BJ (cell line): ENCODE measurements at regions not wholly inside any gene's neighbourhood (a gene's known extent, or its start where the extent isn't known, plus 50 kb on each side); places are given as distances from the start of the nearest gene placed in this dataset.

Experiments used
- CTCF ChIA-PET: fragments of 350-600 bp; formaldehyde crosslinking; extraction: SDS; loops from one replicate; lab custom pipeline; 2021; ENCODE audit warnings: antibody characterized with exemption, inconsistent platforms; lab: Yijun Ruan, JAX
- POLR2A ChIA-PET: fragments of 300-600 bp; sonication (Branson Sonifier 250); formaldehyde crosslinking; extraction: SDS; loops from one replicate; lab custom pipeline; 2021; ENCODE audit warnings: antibody characterized with exemption; lab: Charles Lee
- DNase-seq: peaks from one replicate; pipeline ENCODE4 v3.0.0-alpha.2; 2011; ENCODE audit warnings: low read depth
- H3K27me3 ChIP-seq: 2 replicates; pipeline ENCODE4 v1.6.0; 2011; ENCODE audit warnings: low read length; ENCODE audit not compliant: control insufficient read depth, insufficient read depth
- H3K36me3 ChIP-seq: 2 replicates; pipeline ENCODE4 v1.5.1; 2011; ENCODE audit warnings: low read length; ENCODE audit not compliant: control insufficient read depth, insufficient read depth
- H3K4me3 ChIP-seq: 2 replicates; pipeline ENCODE4 v1.5.1; 2011; ENCODE audit warnings: low read depth, mild to moderate bottlenecking, control low read depth, low read length
- CTCF ChIP-seq: IDR thresholded peaks from 2 replicates; pipeline ENCODE4 v1.5.1; 2011; ENCODE audit warnings: low read depth, mild to moderate bottlenecking, control low read depth, inconsistent platforms, low read length, moderate library complexity; ENCODE audit not compliant: insufficient read depth

- CTCF ChIA-PET, result no interaction called here
- POLR2A ChIA-PET, result no interaction called here
- Histone ChIP-seq H3K36me3 (no peaks in the 10 kb centered on the region), H3K4me3 (no peak overlapping the region), H3K27me3 (no peaks in the 10 kb centered on the region)
- no peak for TF ChIP-seq CTCF
- DNase-seq, result no peak
Observed at GRCh38 chr7:63092951-63093350, 905.7 kb upstream of the ZNF722 start.

DNA sequence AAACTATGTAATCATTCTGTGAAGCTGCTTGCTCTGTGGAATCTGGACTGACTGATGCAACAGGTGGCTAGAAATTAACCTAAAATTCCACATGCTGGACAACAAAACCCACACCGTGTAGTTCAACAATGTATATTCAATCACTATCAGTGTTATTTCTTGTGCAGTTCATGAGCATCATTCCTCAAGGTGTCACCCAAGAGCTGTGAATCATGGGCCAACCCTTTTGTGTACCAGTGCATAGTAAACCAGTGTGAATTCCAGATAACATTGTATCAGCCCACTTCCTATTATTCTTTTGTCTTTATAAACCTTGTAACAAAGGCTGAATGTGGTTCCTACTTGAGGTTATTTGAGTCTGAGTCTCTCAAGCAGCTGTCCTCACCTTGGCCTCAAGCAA, 905.2 kb upstream of the ZNF722 start:
- no peaks in the 10 kb centered on the region for H3K27me3 ChIP-seq
- H3K36me3 ChIP-seq, result no peaks in the 10 kb centered on the region
- CTCF ChIA-PET, result no interaction called here
- no peak for DNase-seq
- no peak overlapping the region for H3K4me3 ChIP-seq
- POLR2A ChIA-PET, result no interaction called here
- TF ChIP-seq CTCF, result no peak

- ChIA-PET POLR2A (no interaction called here), CTCF (no interaction called here)
- Histone ChIP-seq H3K27me3 (no peaks in the 10 kb centered on the region), H3K36me3 (no peaks in the 10 kb centered on the region), H3K4me3 (no peak overlapping the region)
- DNase-seq, result no peak
- TF ChIP-seq CTCF, result no peak
Observed at GRCh38 chr7:63096141-63096540, 902.5 kb upstream of the ZNF722 start.

DNA sequence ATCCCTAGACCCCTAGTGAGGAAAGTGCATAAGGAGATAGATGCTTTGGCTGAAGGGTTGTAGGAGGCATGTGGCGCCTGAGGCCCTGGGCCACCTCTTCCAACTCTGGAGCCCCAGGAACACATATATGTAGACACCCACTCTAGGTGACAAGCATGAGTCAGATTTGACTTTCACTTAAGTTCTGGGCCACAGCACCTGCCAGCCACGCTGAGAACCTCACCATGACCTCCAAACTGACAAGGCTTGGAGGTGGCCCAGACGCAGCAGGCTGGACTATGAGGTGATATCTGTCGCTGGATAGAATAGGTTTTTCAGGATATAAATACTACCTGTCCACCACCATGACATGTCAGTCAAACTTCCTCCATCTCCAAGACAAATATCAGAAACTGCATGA, 894.0 kb upstream of the ZNF722 start:
- TF ChIP-seq CTCF, result no peak
- CTCF ChIA-PET, result no interaction called here
- H3K4me3 ChIP-seq, result no peak overlapping the region
- POLR2A ChIA-PET, result no interaction called here
- H3K27me3 ChIP-seq, result no peaks in the 10 kb centered on the region
- no peaks in the 10 kb centered on the region for H3K36me3 ChIP-seq
- DNase-seq, result no peak

- POLR2A ChIA-PET, result no interaction called here
- CTCF ChIA-PET, result no interaction called here
- no peaks in the 10 kb centered on the region for H3K36me3 ChIP-seq
- H3K27me3 ChIP-seq, result no peaks in the 10 kb centered on the region
- DNase-seq, result no peak
- no peak overlapping the region for H3K4me3 ChIP-seq
- TF ChIP-seq CTCF, result no peak
Observed at GRCh38 chr7:63105978-63106377, 892.7 kb upstream of the ZNF722 start.
